NCI-H345 treated with DMSO at 0.1 percent for 48 hours (cell line): ENCODE measurements at regions not wholly inside any gene's neighbourhood (a gene's known extent, or its start where the extent isn't known, plus 50 kb on each side); places are given as distances from the start of the nearest gene placed in this dataset.
"Not testable (repeated sequence)": the region's sequence is repeated elsewhere in the genome, so short reads cannot be mapped to it uniquely, and the experiment has no call there.

Experiments used
- DNase-seq: peaks from one replicate; lab custom pipeline; 2025; ENCODE audit not compliant: unreplicated experiment; lab: John Stamatoyannopoulos, UW

GRCh38 chr3:158026236-158026635, 80.0 kb downstream of the SHOX2 start:
- DNase-seq = no peak

GRCh38 chr3:158019897-158020296, 86.3 kb downstream of the SHOX2 start:
- DNase-seq = not testable (repeated sequence)

GRCh38 chr3:158018462-158018861, 87.8 kb downstream of the SHOX2 start:
- DNase-seq = no peak

GRCh38 chr3:158012901-158013300, 93.3 kb downstream of the SHOX2 start:
- DNase-seq = no peak

GRCh38 chr3:158005391-158006100, 100.7 kb downstream of the SHOX2 start:
- no peak for DNase-seq

- DNase-seq = peak; percentile 64
Observed at GRCh38 chr3:157999246-157999645, 107.0 kb downstream of the SHOX2 start.

GRCh38 chr3:157982359-157982758, 123.9 kb downstream of the SHOX2 start:
- no peak for DNase-seq

GRCh38 chr3:157981819-157982218, 124.4 kb downstream of the SHOX2 start:
- no peak for DNase-seq

- no peak for DNase-seq
Observed at GRCh38 chr3:157979022-157979421, 127.2 kb downstream of the SHOX2 start.

GRCh38 chr3:157961665-157962064, 144.6 kb downstream of the SHOX2 start:
- no peak for DNase-seq

GRCh38 chr3:157958457-157958856, 147.8 kb downstream of the SHOX2 start:
- DNase-seq = no peak

- no peak for DNase-seq
Observed at GRCh38 chr3:157956850-157957249, 149.4 kb downstream of the SHOX2 start.

GRCh38 chr3:157956176-157956575, 150.0 kb downstream of the SHOX2 start:
- no peak for DNase-seq

GRCh38 chr3:157953565-157953964, 152.7 kb downstream of the SHOX2 start:
- DNase-seq = no peak

- DNase-seq = no peak
Observed at GRCh38 chr3:157948605-157949383, 157.4 kb downstream of the SHOX2 start.

- DNase-seq = no peak
Observed at GRCh38 chr3:157939166-157939565, 167.1 kb downstream of the SHOX2 start.

- no peak for DNase-seq
Observed at GRCh38 chr3:157938154-157938779, 168.0 kb downstream of the SHOX2 start.

- no peak for DNase-seq
Observed at GRCh38 chr3:157931517-157931916, 174.7 kb downstream of the SHOX2 start.

GRCh38 chr3:157930000-157930780, 176.0 kb downstream of the SHOX2 start:
- DNase-seq = no peak

GRCh38 chr3:157926822-157927221, 179.4 kb downstream of the SHOX2 start:
- DNase-seq = no peak

GRCh38 chr3:157922614-157923013, 183.6 kb downstream of the SHOX2 start:
- DNase-seq = no peak
